OCI-M2 (cell line): ENCODE measurements at regions not wholly inside any gene's neighbourhood (a gene's known extent, or its start where the extent isn't known, plus 50 kb on each side); places are given as distances from the start of the nearest gene placed in this dataset.
"Not testable (repeated sequence)": the region's sequence is repeated elsewhere in the genome, so short reads cannot be mapped to it uniquely, and the experiment has no call there.

ENCODE experiments used
- DNase-seq: peaks from one replicate; lab custom pipeline; 2025; ENCODE audit not compliant: unreplicated experiment; lab: John Stamatoyannopoulos, UW

- no peak for DNase-seq
Measured at GRCh38 chr12:92062539-92063493, 82.8 kb downstream of the BTG1 start.

GRCh38 chr12:92061061-92061460, 84.6 kb downstream of the BTG1 start:
- no peak for DNase-seq

GRCh38 chr12:92059960-92060359, 85.7 kb downstream of the BTG1 start:
- no peak for DNase-seq

GRCh38 chr12:92058664-92059063, 87.0 kb downstream of the BTG1 start:
- no peak for DNase-seq

GRCh38 chr12:92056756-92057155, 88.9 kb downstream of the BTG1 start:
- not testable (repeated sequence) for DNase-seq

- no peak for DNase-seq
Measured at GRCh38 chr12:92056290-92056689, 89.4 kb downstream of the BTG1 start.

- DNase-seq: no peak
Measured at GRCh38 chr12:92055877-92056276, 89.8 kb downstream of the BTG1 start.

GRCh38 chr12:92051441-92051840, 94.2 kb downstream of the BTG1 start:
- DNase-seq: no peak

GRCh38 chr12:92049403-92049802, 96.2 kb downstream of the BTG1 start:
- no peak for DNase-seq

GRCh38 chr12:92047393-92047826, 98.2 kb downstream of the BTG1 start:
- DNase-seq: no peak

- no peak for DNase-seq
Measured at GRCh38 chr12:92046557-92047392, 98.9 kb downstream of the BTG1 start.

GRCh38 chr12:92045852-92046251, 99.8 kb downstream of the BTG1 start:
- no peak for DNase-seq

GRCh38 chr12:92044435-92044834, 101.2 kb downstream of the BTG1 start:
- no peak for DNase-seq

GRCh38 chr12:92042791-92043531, 102.7 kb downstream of the BTG1 start:
- DNase-seq: no peak

GRCh38 chr12:92041742-92042141, 103.9 kb downstream of the BTG1 start:
- no peak for DNase-seq

GRCh38 chr12:92039046-92039445, 106.6 kb downstream of the BTG1 start:
- DNase-seq: no peak

- no peak for DNase-seq
Measured at GRCh38 chr12:92038476-92038875, 107.2 kb downstream of the BTG1 start.

- no peak for DNase-seq
Measured at GRCh38 chr12:92036771-92037453, 108.7 kb downstream of the BTG1 start.

GRCh38 chr12:92036061-92036620, 109.5 kb downstream of the BTG1 start:
- DNase-seq: no peak

GRCh38 chr12:92035477-92035876, 110.2 kb downstream of the BTG1 start:
- DNase-seq: no peak
